ENCODE measurements at regions not wholly inside any gene's neighbourhood (a gene's known extent, or its start where the extent isn't known, plus 50 kb on each side); places are given as distances from the start of the nearest gene placed in this dataset.

- TF ChIP-seq CTCF (IDR thresholded peaks at IDR 0.05; ENCODE audit: extremely low read depth in 1 of 2, insufficient read depth in 1 of 2, low read depth in 1 of 2, low read length in 2 of 2) (no peak), POLR2AphosphoS5 (IDR thresholded peaks at IDR 0.05; ENCODE audit: insufficient read depth, low read depth, low read length) (no peak), MAX (IDR thresholded peaks at IDR 0.05; ENCODE audit: insufficient read depth, insufficient read length) (no peak), GATA2 (IDR thresholded peaks at IDR 0.05; ENCODE audit: insufficient read depth, insufficient read length, low read depth, low read length) (no peak), EZH2 (IDR thresholded peaks at IDR 0.05; ENCODE audit: borderline replicate concordance, low read depth, low read length, severe bottlenecking) (no peak), POLR2A (IDR thresholded peaks at IDR 0.05; ENCODE audit: low read depth, low read length) (no peak), MYC (IDR thresholded peaks at IDR 0.05; ENCODE audit: low read depth, low read length) (no peak), JUN (IDR thresholded peaks at IDR 0.05; ENCODE audit: borderline replicate concordance, insufficient read depth, insufficient read length, low read depth) (no peak)
Observed at GRCh38 chr2:66802877-66803276, 368.0 kb downstream of the MEIS1 start.

All from endothelial cell of umbilical vein (primary cell).